ENCODE measurements at regions not wholly inside any gene's neighbourhood (a gene's known extent, or its start where the extent isn't known, plus 50 kb on each side); places are given as distances from the start of the nearest gene placed in this dataset.

- no peaks in the 10 kb centered on the region for H3F3A ChIP-seq (ENCODE audit: control insufficient read depth, insufficient read depth)
- no peaks in the 10 kb centered on the region for H3K27me3 ChIP-seq (ENCODE audit: control insufficient read depth, low read length)
- no peaks in the 10 kb centered on the region for H3K36me3 ChIP-seq (ENCODE audit: control insufficient read depth, low read length)
- H4K20me1 ChIP-seq (ENCODE audit: control insufficient read depth, insufficient read depth, low read depth, low read length), result no peaks in the 10 kb centered on the region
- TF ChIP-seq, protein P1, sequence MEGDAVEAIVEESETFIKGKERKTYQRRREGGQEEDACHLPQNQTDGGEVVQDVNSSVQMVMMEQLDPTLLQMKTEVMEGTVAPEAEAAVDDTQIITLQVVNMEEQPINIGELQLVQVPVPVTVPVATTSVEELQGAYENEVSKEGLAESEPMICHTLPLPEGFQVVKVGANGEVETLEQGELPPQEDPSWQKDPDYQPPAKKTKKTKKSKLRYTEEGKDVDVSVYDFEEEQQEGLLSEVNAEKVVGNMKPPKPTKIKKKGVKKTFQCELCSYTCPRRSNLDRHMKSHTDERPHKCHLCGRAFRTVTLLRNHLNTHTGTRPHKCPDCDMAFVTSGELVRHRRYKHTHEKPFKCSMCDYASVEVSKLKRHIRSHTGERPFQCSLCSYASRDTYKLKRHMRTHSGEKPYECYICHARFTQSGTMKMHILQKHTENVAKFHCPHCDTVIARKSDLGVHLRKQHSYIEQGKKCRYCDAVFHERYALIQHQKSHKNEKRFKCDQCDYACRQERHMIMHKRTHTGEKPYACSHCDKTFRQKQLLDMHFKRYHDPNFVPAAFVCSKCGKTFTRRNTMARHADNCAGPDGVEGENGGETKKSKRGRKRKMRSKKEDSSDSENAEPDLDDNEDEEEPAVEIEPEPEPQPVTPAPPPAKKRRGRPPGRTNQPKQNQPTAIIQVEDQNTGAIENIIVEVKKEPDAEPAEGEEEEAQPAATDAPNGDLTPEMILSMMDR (IDR thresholded peaks at IDR 0.05; ENCODE audit: low read depth, low read length, poor library complexity, severe bottlenecking), result no peak
- no peak for TF ChIP-seq EZH2phosphoT487 (IDR thresholded peaks at IDR 0.05; ENCODE audit: borderline replicate concordance, low read length)
- H3K79me2 ChIP-seq (ENCODE audit: control insufficient read depth, low read length), result no peaks in the 10 kb centered on the region
- H3K4me3 ChIP-seq (ENCODE audit: low read length), result no peak overlapping the region
- H3K9me2 ChIP-seq (replicated peaks; ENCODE audit: control insufficient read depth, low read length), result no peaks in the 10 kb centered on the region
- H3K27ac ChIP-seq (ENCODE audit: low read depth, low read length), result no peak overlapping the region
- no peaks in the 10 kb centered on the region for H3K9me3 ChIP-seq (ENCODE audit: control insufficient read depth, insufficient read depth, low read length)
- no peak overlapping the region for H3K4me2 ChIP-seq (ENCODE audit: low read length)
- no peaks in the 10 kb centered on the region for H3K4me1 ChIP-seq (ENCODE audit: control insufficient read depth, low read length)
Observed at GRCh38 chr20:52098186-52098585, 93.4 kb downstream of the ZFP64 start.

- H3K4me3 ChIP-seq (ENCODE audit: low read length), result no peak overlapping the region
- no peak overlapping the region for H3K4me2 ChIP-seq (ENCODE audit: low read length)
- no peaks in the 10 kb centered on the region for H3K9me2 ChIP-seq (replicated peaks; ENCODE audit: control insufficient read depth, low read length)
- no peak overlapping the region for H3K27ac ChIP-seq (ENCODE audit: low read depth, low read length)
- H3K4me1 ChIP-seq (ENCODE audit: control insufficient read depth, low read length), result no peaks in the 10 kb centered on the region
- no peaks in the 10 kb centered on the region for H3F3A ChIP-seq (ENCODE audit: control insufficient read depth, insufficient read depth)
- H3K9me3 ChIP-seq (ENCODE audit: control insufficient read depth, insufficient read depth, low read length), result no peaks in the 10 kb centered on the region
- H3K79me2 ChIP-seq (ENCODE audit: control insufficient read depth, low read length), result no peaks in the 10 kb centered on the region
- H3K27me3 ChIP-seq (ENCODE audit: control insufficient read depth, low read length), result no peaks in the 10 kb centered on the region
- H3K36me3 ChIP-seq (ENCODE audit: control insufficient read depth, low read length), result no peaks in the 10 kb centered on the region
- TF ChIP-seq, protein P1 (IDR thresholded peaks at IDR 0.05; ENCODE audit: low read depth, low read length, poor library complexity, severe bottlenecking), result no peak
- TF ChIP-seq EZH2phosphoT487 (IDR thresholded peaks at IDR 0.05; ENCODE audit: borderline replicate concordance, low read length), result no peak
- no peaks in the 10 kb centered on the region for H4K20me1 ChIP-seq (ENCODE audit: control insufficient read depth, insufficient read depth, low read depth, low read length)
Observed at GRCh38 chr20:52096117-52096516, 95.5 kb downstream of the ZFP64 start.

DNA sequence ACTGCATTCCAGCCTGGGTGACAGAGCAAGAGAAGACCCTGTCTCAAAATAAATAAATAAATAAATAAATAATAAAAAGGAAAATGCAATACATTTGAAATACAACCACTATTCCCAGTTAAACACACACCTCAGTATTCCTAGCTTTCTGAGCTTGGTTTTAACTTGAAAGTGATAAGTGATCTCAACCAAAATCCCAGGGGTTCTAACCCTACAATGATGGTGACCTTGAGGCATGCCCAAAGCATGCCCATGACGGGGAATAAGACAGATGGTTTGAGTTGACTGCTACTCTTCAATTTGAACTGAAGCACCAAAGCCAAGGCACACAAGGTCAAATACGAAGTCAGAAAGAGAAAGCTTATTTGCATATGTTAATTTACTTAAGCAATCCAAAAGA, 96.9 kb downstream of the ZFP64 start:
- no peaks in the 10 kb centered on the region for H4K20me1 ChIP-seq (ENCODE audit: control insufficient read depth, insufficient read depth, low read depth, low read length)
- no peaks in the 10 kb centered on the region for H3K9me3 ChIP-seq (ENCODE audit: control insufficient read depth, insufficient read depth, low read length)
- no peak overlapping the region for H3K4me3 ChIP-seq (ENCODE audit: low read length)
- TF ChIP-seq, protein P1 (IDR thresholded peaks at IDR 0.05; ENCODE audit: low read depth, low read length, poor library complexity, severe bottlenecking), result no peak
- no peak for TF ChIP-seq EZH2phosphoT487 (IDR thresholded peaks at IDR 0.05; ENCODE audit: borderline replicate concordance, low read length)
- no peaks in the 10 kb centered on the region for H3K79me2 ChIP-seq (ENCODE audit: control insufficient read depth, low read length)
- no peaks in the 10 kb centered on the region for H3K4me1 ChIP-seq (ENCODE audit: control insufficient read depth, low read length)
- H3K27ac ChIP-seq (ENCODE audit: low read depth, low read length), result no peak overlapping the region
- no peaks in the 10 kb centered on the region for H3K27me3 ChIP-seq (ENCODE audit: control insufficient read depth, low read length)
- H3K4me2 ChIP-seq (ENCODE audit: low read length), result no peak overlapping the region
- H3K9me2 ChIP-seq (replicated peaks; ENCODE audit: control insufficient read depth, low read length), result no peaks in the 10 kb centered on the region
- H3F3A ChIP-seq (ENCODE audit: control insufficient read depth, insufficient read depth), result no peaks in the 10 kb centered on the region
- no peaks in the 10 kb centered on the region for H3K36me3 ChIP-seq (ENCODE audit: control insufficient read depth, low read length)

DNA sequence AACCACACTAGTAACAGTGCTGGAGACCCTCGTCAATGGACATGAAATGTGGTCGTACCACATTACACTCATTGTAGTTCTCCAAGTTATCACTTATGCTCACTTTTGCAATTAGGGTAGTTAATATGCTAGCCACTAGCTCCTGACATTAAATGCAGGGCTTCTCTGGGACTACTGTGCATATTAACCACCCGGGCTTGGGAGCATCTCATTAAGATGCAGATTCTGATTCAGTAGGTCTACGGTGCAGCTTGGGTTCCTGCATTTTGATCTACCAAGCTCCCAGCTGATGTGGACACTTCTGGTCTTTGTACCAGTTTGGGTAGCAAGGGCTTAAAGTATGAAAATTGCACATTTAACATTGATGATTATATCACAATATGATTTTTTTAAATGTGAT, 98.0 kb downstream of the ZFP64 start:
- H3K4me1 ChIP-seq (ENCODE audit: control insufficient read depth, low read length), result no peaks in the 10 kb centered on the region
- H3K79me2 ChIP-seq (ENCODE audit: control insufficient read depth, low read length), result no peaks in the 10 kb centered on the region
- H3K27ac ChIP-seq (ENCODE audit: low read depth, low read length), result no peak overlapping the region
- H4K20me1 ChIP-seq (ENCODE audit: control insufficient read depth, insufficient read depth, low read depth, low read length), result no peaks in the 10 kb centered on the region
- H3K36me3 ChIP-seq (ENCODE audit: control insufficient read depth, low read length), result no peaks in the 10 kb centered on the region
- no peak overlapping the region for H3K4me3 ChIP-seq (ENCODE audit: low read length)
- no peaks in the 10 kb centered on the region for H3K9me2 ChIP-seq (replicated peaks; ENCODE audit: control insufficient read depth, low read length)
- no peak overlapping the region for H3K4me2 ChIP-seq (ENCODE audit: low read length)
- no peaks in the 10 kb centered on the region for H3K9me3 ChIP-seq (ENCODE audit: control insufficient read depth, insufficient read depth, low read length)
- H3K27me3 ChIP-seq (ENCODE audit: control insufficient read depth, low read length), result no peaks in the 10 kb centered on the region
- TF ChIP-seq, protein P1 (IDR thresholded peaks at IDR 0.05; ENCODE audit: low read depth, low read length, poor library complexity, severe bottlenecking), result no peak
- no peak for TF ChIP-seq EZH2phosphoT487 (IDR thresholded peaks at IDR 0.05; ENCODE audit: borderline replicate concordance, low read length)
- H3F3A ChIP-seq (ENCODE audit: control insufficient read depth, insufficient read depth), result no peaks in the 10 kb centered on the region
